ENCODE measurements at regions not wholly inside any gene's neighbourhood (a gene's known extent, or its start where the extent isn't known, plus 50 kb on each side); places are given as distances from the start of the nearest gene placed in this dataset.
"Not testable (repeated sequence)": the region's sequence is repeated elsewhere in the genome, so short reads cannot be mapped to it uniquely, and the experiment has no call there.

GRCh38 chr2:90087792-90088191 lies 1396.3 kb downstream of the RPIA start:
- not testable (repeated sequence) for DNase-seq

GRCh38 chr2:90093571-90094270 lies 1402.2 kb downstream of the RPIA start:
- not testable (repeated sequence) for DNase-seq

GRCh38 chr2:90097617-90098016 lies 1406.1 kb downstream of the RPIA start:
- not testable (repeated sequence) for DNase-seq

- not testable (repeated sequence) for DNase-seq
These were observed 1413.7 kb downstream of the RPIA start for GRCh38 chr2:90105142-90105541.

- DNase-seq, result not testable (repeated sequence)
These were observed 1431.9 kb downstream of the RPIA start for GRCh38 chr2:90123409-90123808.

- DNase-seq, result not testable (repeated sequence)
These were observed 1447.6 kb downstream of the RPIA start for GRCh38 chr2:90139046-90139445.

GRCh38 chr2:90141558-90141957 lies 1450.1 kb downstream of the RPIA start:
- not testable (repeated sequence) for DNase-seq

GRCh38 chr2:90151805-90152204 lies 1460.3 kb downstream of the RPIA start:
- DNase-seq, result not testable (repeated sequence)

GRCh38 chr2:90170978-90171377 lies 1479.5 kb downstream of the RPIA start:
- DNase-seq, result not testable (repeated sequence)

GRCh38 chr2:90173081-90173480 lies 1481.6 kb downstream of the RPIA start:
- DNase-seq, result not testable (repeated sequence)

- not testable (repeated sequence) for DNase-seq
These were observed 1488.1 kb downstream of the RPIA start for GRCh38 chr2:90179591-90179990.

GRCh38 chr2:90207454-90208058 lies 1516.1 kb downstream of the RPIA start:
- DNase-seq, result no peak

GRCh38 chr2:90209009-90209408 lies 1517.5 kb downstream of the RPIA start:
- DNase-seq, result no peak

- DNase-seq, result no peak
These were observed 1518.3 kb downstream of the RPIA start for GRCh38 chr2:90209806-90210205.

- not testable (repeated sequence) for DNase-seq
These were observed 1524.4 kb downstream of the RPIA start for GRCh38 chr2:90215880-90216279.

GRCh38 chr2:90216801-90217200 lies 1525.3 kb downstream of the RPIA start:
- DNase-seq, result not testable (repeated sequence)

GRCh38 chr2:90218534-90218933 lies 1527.1 kb downstream of the RPIA start:
- DNase-seq, result not testable (repeated sequence)

- DNase-seq, result not testable (repeated sequence)
These were observed 1529.3 kb downstream of the RPIA start for GRCh38 chr2:90220623-90221299.

- DNase-seq, result no peak
These were observed 1529.8 kb downstream of the RPIA start for GRCh38 chr2:90221300-90221651.

GRCh38 chr2:90224767-90225166 lies 1533.3 kb downstream of the RPIA start:
- not testable (repeated sequence) for DNase-seq

GRCh38 chr2:90226465-90227072 lies 1535.1 kb downstream of the RPIA start:
- DNase-seq, result not testable (repeated sequence)

GRCh38 chr2:90231199-90231598 lies 1539.7 kb downstream of the RPIA start:
- DNase-seq, result not testable (repeated sequence)

GRCh38 chr2:90235452-90235851 lies 1544.0 kb downstream of the RPIA start:
- DNase-seq, result not testable (repeated sequence)

All from C1 segment of cervical spinal cord (tissue), 14 donors.